ENCODE measurements at regions not wholly inside any gene's neighbourhood (a gene's known extent, or its start where the extent isn't known, plus 50 kb on each side); places are given as distances from the start of the nearest gene placed in this dataset.

DNA sequence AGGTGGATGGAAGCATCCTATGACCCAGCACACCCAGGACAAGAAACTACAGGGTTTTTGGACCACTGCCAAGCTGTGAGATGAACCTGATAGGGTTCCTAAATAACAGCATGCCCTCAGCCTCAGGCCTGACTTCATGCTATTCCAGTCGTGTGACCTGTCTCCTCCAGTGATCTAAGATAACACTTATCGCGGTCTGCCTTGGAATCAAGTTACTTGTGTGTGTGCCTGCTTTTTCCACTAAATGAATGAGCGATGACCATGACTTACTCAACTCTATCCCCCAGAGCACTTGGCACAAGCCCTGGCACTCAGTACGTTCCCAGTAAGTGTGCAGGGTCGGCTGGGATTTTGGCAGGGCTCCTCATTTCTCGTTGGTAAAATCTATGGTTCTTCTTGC is 172.7 kb upstream of the TP63 start:
- no peaks in the 10 kb centered on the region for H3K4me1 ChIP-seq (ENCODE audit: control insufficient read depth, insufficient read depth, low read length)
- CTCF ChIA-PET, result no interaction called here
- WGBS (ENCODE audit: insufficient coverage, insufficient replicate concordance, low lambda C conversion rate, missing lambda C conversion rate), result 84% methylated on average over 7 of the region's 7 CpGs

More for the DNA sequence above, 172.7 kb upstream of the TP63 start:
- ATAC-seq (no peak), FAIRE-seq (no peak), DNase-seq (ENCODE audit: low read depth, low spot score) (no peak)
- ChIA-PET POLR2A (no interaction called here), SMC1A (ENCODE audit: uncharacterized antibody, unreplicated experiment) (no interaction called here), RAD21 (ENCODE audit: unreplicated experiment) (no interaction called here)
- Histone ChIP-seq H3K27ac (ENCODE audit: control insufficient read depth, insufficient read depth) (no peak overlapping the region), H3K9ac (ENCODE audit: control insufficient read depth, insufficient read depth, low read length) (no peak overlapping the region), H3K4me2 (ENCODE audit: control insufficient read depth, insufficient read depth) (no peak overlapping the region), H2AFZ (ENCODE audit: control insufficient read depth, low read depth, low read length) (no peak overlapping the region), H3K79me2 (ENCODE audit: control insufficient read depth, insufficient read depth, low read length) (no peaks in the 10 kb centered on the region), H3K9me3 (replicated peaks; ENCODE audit: control insufficient read depth, insufficient read depth, low read length) (no peaks in the 10 kb centered on the region), H3K4me3 (no peak overlapping the region), H4K20me1 (ENCODE audit: control insufficient read depth, insufficient read depth) (no peaks in the 10 kb centered on the region), H3K27me3 (replicated peaks in 1 of 2; ENCODE audit: control insufficient read depth in 2 of 2, insufficient read depth in 2 of 2, low read length in 1 of 2) (no peaks in the 10 kb centered on the region), H3K36me3 (ENCODE audit: control insufficient read depth in 2 of 2, insufficient read depth in 2 of 2, low read length in 1 of 2) (no peaks in the 10 kb centered on the region)
- intact Hi-C loops (cut with micrococcal nuclease; ENCODE audit: unreplicated experiment), result no loop called here
- no TSS peak for BruUV-seq (replicated peaks)
- TF ChIP-seq POLR2AphosphoS5 (IDR thresholded peaks at IDR 0.05; ENCODE audit: low read length) (no peak), ETV6 (conservative IDR thresholded peaks at IDR 0.05 in 1 of 2, IDR thresholded peaks at IDR 0.05 in 1 of 2; ENCODE audit: borderline replicate concordance in 1 of 2, low read depth in 1 of 2) (no peak), IKZF1 (conservative IDR thresholded peaks at IDR 0.05) (no peak), CREM (IDR thresholded peaks at IDR 0.05; ENCODE audit: low read depth) (no peak), CHD4 (IDR thresholded peaks at IDR 0.05) (no peak), NBN (IDR thresholded peaks at IDR 0.05) (no peak), BRCA1 (IDR thresholded peaks at IDR 0.05; ENCODE audit: low read depth, low read length) (no peak), DPF2 (IDR thresholded peaks at IDR 0.05) (no peak), NFYA (IDR thresholded peaks at IDR 0.05; ENCODE audit: borderline replicate concordance, low read depth, low read length) (no peak), SREBF2 (IDR thresholded peaks at IDR 0.05; ENCODE audit: low read length) (no peak), STAT1 (conservative IDR thresholded peaks at IDR 0.05) (no peak), IRF4 (IDR thresholded peaks at IDR 0.05; ENCODE audit: low read depth, low read length) (no peak)
- TF ChIP-seq, protein P1, sequence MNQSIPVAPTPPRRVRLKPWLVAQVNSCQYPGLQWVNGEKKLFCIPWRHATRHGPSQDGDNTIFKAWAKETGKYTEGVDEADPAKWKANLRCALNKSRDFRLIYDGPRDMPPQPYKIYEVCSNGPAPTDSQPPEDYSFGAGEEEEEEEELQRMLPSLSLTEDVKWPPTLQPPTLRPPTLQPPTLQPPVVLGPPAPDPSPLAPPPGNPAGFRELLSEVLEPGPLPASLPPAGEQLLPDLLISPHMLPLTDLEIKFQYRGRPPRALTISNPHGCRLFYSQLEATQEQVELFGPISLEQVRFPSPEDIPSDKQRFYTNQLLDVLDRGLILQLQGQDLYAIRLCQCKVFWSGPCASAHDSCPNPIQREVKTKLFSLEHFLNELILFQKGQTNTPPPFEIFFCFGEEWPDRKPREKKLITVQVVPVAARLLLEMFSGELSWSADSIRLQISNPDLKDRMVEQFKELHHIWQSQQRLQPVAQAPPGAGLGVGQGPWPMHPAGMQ (IDR thresholded peaks at IDR 0.05; ENCODE audit: borderline replicate concordance), result no peak
- TF ChIP-seq, protein P2, sequence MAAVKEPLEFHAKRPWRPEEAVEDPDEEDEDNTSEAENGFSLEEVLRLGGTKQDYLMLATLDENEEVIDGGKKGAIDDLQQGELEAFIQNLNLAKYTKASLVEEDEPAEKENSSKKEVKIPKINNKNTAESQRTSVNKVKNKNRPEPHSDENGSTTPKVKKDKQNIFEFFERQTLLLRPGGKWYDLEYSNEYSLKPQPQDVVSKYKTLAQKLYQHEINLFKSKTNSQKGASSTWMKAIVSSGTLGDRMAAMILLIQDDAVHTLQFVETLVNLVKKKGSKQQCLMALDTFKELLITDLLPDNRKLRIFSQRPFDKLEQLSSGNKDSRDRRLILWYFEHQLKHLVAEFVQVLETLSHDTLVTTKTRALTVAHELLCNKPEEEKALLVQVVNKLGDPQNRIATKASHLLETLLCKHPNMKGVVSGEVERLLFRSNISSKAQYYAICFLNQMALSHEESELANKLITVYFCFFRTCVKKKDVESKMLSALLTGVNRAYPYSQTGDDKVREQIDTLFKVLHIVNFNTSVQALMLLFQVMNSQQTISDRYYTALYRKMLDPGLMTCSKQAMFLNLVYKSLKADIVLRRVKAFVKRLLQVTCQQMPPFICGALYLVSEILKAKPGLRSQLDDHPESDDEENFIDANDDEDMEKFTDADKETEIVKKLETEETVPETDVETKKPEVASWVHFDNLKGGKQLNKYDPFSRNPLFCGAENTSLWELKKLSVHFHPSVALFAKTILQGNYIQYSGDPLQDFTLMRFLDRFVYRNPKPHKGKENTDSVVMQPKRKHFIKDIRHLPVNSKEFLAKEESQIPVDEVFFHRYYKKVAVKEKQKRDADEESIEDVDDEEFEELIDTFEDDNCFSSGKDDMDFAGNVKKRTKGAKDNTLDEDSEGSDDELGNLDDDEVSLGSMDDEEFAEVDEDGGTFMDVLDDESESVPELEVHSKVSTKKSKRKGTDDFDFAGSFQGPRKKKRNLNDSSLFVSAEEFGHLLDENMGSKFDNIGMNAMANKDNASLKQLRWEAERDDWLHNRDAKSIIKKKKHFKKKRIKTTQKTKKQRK (IDR thresholded peaks at IDR 0.05; ENCODE audit: low read depth, low read length), result no peak
- TF ChIP-seq, protein P3, sequence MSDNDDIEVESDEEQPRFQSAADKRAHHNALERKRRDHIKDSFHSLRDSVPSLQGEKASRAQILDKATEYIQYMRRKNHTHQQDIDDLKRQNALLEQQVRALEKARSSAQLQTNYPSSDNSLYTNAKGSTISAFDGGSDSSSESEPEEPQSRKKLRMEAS (IDR thresholded peaks at IDR 0.05; ENCODE audit: low read depth, low read length), result no peak
- TF ChIP-seq, protein P4, sequence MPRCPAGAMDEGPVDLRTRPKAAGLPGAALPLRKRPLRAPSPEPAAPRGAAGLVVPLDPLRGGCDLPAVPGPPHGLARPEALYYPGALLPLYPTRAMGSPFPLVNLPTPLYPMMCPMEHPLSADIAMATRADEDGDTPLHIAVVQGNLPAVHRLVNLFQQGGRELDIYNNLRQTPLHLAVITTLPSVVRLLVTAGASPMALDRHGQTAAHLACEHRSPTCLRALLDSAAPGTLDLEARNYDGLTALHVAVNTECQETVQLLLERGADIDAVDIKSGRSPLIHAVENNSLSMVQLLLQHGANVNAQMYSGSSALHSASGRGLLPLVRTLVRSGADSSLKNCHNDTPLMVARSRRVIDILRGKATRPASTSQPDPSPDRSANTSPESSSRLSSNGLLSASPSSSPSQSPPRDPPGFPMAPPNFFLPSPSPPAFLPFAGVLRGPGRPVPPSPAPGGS (IDR thresholded peaks at IDR 0.05; ENCODE audit: borderline replicate concordance, insufficient read depth, low read depth, low read length, poor library complexity, severe bottlenecking), result no peak
- TF ChIP-seq, protein P5, sequence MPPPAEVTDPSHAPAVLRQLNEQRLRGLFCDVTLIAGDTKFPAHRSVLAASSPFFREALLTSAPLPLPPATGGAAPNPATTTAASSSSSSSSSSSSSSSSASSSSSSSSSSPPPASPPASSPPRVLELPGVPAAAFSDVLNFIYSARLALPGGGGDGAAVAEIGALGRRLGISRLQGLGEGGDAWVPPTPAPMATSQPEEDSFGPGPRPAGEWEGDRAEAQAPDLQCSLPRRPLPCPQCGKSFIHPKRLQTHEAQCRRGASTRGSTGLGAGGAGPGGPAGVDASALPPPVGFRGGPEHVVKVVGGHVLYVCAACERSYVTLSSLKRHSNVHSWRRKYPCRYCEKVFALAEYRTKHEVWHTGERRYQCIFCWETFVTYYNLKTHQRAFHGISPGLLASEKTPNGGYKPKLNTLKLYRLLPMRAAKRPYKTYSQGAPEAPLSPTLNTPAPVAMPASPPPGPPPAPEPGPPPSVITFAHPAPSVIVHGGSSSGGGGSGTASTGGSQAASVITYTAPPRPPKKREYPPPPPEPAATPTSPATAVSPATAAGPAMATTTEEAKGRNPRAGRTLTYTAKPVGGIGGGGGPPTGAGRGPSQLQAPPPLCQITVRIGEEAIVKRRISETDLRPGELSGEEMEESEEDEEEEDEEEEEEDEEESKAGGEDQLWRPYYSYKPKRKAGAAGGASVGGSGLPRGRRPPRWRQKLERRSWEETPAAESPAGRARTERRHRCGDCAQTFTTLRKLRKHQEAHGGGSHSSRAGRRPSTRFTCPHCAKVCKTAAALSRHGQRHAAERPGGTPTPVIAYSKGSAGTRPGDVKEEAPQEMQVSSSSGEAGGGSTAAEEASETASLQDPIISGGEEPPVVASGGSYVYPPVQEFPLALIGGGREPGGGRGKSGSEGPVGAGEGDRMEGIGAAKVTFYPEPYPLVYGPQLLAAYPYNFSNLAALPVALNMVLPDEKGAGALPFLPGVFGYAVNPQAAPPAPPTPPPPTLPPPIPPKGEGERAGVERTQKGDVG (CRISPR knock-in tag; IDR thresholded peaks at IDR 0.05), result no peak
- in situ Hi-C loops (cut with MboI), result no loop called here

All from GM12878 (cell line).